GM23338 (cell line): ENCODE measurements at regions not wholly inside any gene's neighbourhood (a gene's known extent, or its start where the extent isn't known, plus 50 kb on each side); places are given as distances from the start of the nearest gene placed in this dataset.

Source experiments
- ATAC-seq: fragments of 200-7000 bp; cut with Tn5 transposase; 3 replicates; pipeline ENCODE4 v1.9.1; 2020
- DNase-seq: peaks from one replicate; pipeline ENCODE4 v3.0.0-alpha.2; 2015; ENCODE audit warnings: low spot score
- H2AFZ ChIP-seq: fragments of 200-600 bp; sonication (generic); 2 replicates; pipeline ENCODE4 v1.8.0; 2016; ENCODE audit warnings: antibody characterized with exemption, mild to moderate bottlenecking, moderate library complexity
- H3F3A ChIP-seq: fragments of 200-600 bp; sonication (generic); replicated peaks from 2 replicates; pipeline ENCODE4 v1.8.0; 2017; ENCODE audit warnings: antibody characterized with exemption, mixed run types, low read depth
- H3K27ac ChIP-seq: fragments of 200-600 bp; sonication (generic); 2 replicates; pipeline ENCODE4 v1.6.1; 2016; ENCODE audit warnings: low read depth
- H3K27me3 ChIP-seq: fragments of 200-600 bp; sonication (generic); 2 replicates; pipeline ENCODE4 v1.8.0; 2016; ENCODE audit warnings: mild to moderate bottlenecking, mixed run types, moderate library complexity; ENCODE audit not compliant: insufficient read depth
- H3K36me3 ChIP-seq: fragments of 200-600 bp; sonication (generic); 2 replicates; pipeline ENCODE4 v1.8.0; 2016; ENCODE audit warnings: mild to moderate bottlenecking; ENCODE audit not compliant: insufficient read depth
- H3K4me1 ChIP-seq: fragments of 200-600 bp; sonication (generic); 2 replicates; pipeline ENCODE4 v1.8.0; 2016; ENCODE audit warnings: mild to moderate bottlenecking, moderate library complexity; ENCODE audit not compliant: insufficient read depth
- H3K4me2 ChIP-seq: fragments of 200-600 bp; sonication (generic); 2 replicates; pipeline ENCODE4 v1.7.1; 2017; ENCODE audit warnings: mixed run types
- H3K4me3 ChIP-seq: fragments of 200-600 bp; sonication (generic); 2 replicates; pipeline ENCODE4 v1.6.1; 2016; ENCODE audit warnings: mixed run types
- H3K79me2 ChIP-seq: fragments of 200-600 bp; sonication (generic); replicated peaks from 2 replicates; pipeline ENCODE4 v1.8.0; 2017; ENCODE audit warnings: mild to moderate bottlenecking; ENCODE audit not compliant: insufficient read depth
- H3K9me2 ChIP-seq: fragments of 200-600 bp; sonication (generic); 2 replicates; pipeline ENCODE4 v1.8.0; 2017; ENCODE audit not compliant: insufficient read depth
- H4K20me1 ChIP-seq: fragments of 200-600 bp; sonication (generic); replicated peaks from 2 replicates; pipeline ENCODE4 v1.8.0; 2017; ENCODE audit warnings: mild to moderate bottlenecking; ENCODE audit not compliant: insufficient read depth
- H3K27ac Mint-ChIP-seq: 2 replicates; pipeline ENCODE4 v1.8.0; 2020; ENCODE audit warnings: inconsistent platforms, mild to moderate bottlenecking, moderate library complexity, mixed read lengths
- H3K27me3 Mint-ChIP-seq: 3 replicates; pipeline ENCODE4 v1.8.0; 2022; ENCODE audit warnings: low read depth, mild to moderate bottlenecking, moderate library complexity, mixed read lengths, inconsistent platforms; ENCODE audit not compliant: insufficient read depth, poor library complexity
- H3K36me3 Mint-ChIP-seq: 3 replicates; pipeline ENCODE4 v1.8.0; 2021; ENCODE audit warnings: low read depth, mild to moderate bottlenecking, inconsistent platforms, moderate library complexity, mixed read lengths
- H3K4me1 Mint-ChIP-seq: 3 replicates; pipeline ENCODE4 v1.8.0; 2020; ENCODE audit warnings: mild to moderate bottlenecking, inconsistent platforms, mixed read lengths
- H3K4me3 Mint-ChIP-seq: 3 replicates; pipeline ENCODE4 v1.8.0; 2021; ENCODE audit warnings: moderate library complexity, mild to moderate bottlenecking, inconsistent platforms, mixed read lengths
- H3K9me3 Mint-ChIP-seq: 3 replicates; pipeline ENCODE4 v1.8.0; 2020; ENCODE audit warnings: moderate library complexity, mild to moderate bottlenecking, inconsistent platforms, mixed read lengths
- CREB1 ChIP-seq: fragments of 250-450 bp; sonication (Bioruptor Pico); IDR thresholded peaks from 2 replicates; pipeline ENCODE4 v1.5.0; 2020; ENCODE audit warnings: low read depth, mild to moderate bottlenecking, moderate library complexity
- CTCF ChIP-seq, 2 experiments: fragments of 200-600 bp in 1 of 2; sonication (generic) in 1 of 2; conservative IDR thresholded peaks; 2 replicates each; pipeline versions ENCODE4 v1.5.1 to v1.6.1; 2016 to 2017; ENCODE audit warnings: antibody characterized with exemption in 2 of 2, low read depth in 2 of 2, mild to moderate bottlenecking in 2 of 2, moderate library complexity in 1 of 2
- ETS1 ChIP-seq: IDR thresholded peaks from 2 replicates; pipeline ENCODE4 v1.6.1; 2016; ENCODE audit warnings: antibody characterized with exemption
- EZH2 ChIP-seq: fragments of 200-600 bp; sonication (generic); IDR thresholded peaks from one replicate; pipeline ENCODE4 v1.8.0; 2017; ENCODE audit warnings: antibody characterized with exemption, mild to moderate bottlenecking, low read depth; ENCODE audit not compliant: unreplicated experiment
- EZH2phosphoT487 ChIP-seq: fragments of 200-600 bp; sonication (generic); IDR thresholded peaks from one replicate; pipeline ENCODE4 v1.8.1; 2018; ENCODE audit warnings: antibody characterized with exemption; ENCODE audit not compliant: unreplicated experiment
- JUNB ChIP-seq: IDR thresholded peaks from one replicate; pipeline ENCODE4 v1.6.1; 2016; ENCODE audit warnings: antibody characterized with exemption; ENCODE audit not compliant: unreplicated experiment
- POLR2AphosphoS5 ChIP-seq: IDR thresholded peaks from 2 replicates; pipeline ENCODE4 v1.6.1; 2016; ENCODE audit warnings: antibody characterized with exemption, low read depth
- REST ChIP-seq: IDR thresholded peaks from one replicate; pipeline ENCODE4 v1.6.1; 2018; ENCODE audit warnings: antibody characterized with exemption; ENCODE audit not compliant: unreplicated experiment
- STAT1 ChIP-seq: IDR thresholded peaks from one replicate; pipeline ENCODE4 v1.6.1; 2016; ENCODE audit warnings: antibody characterized with exemption; ENCODE audit not compliant: unreplicated experiment
- ZNF114 ChIP-seq: fragments of 250-450 bp; sonication (Bioruptor Pico); IDR thresholded peaks from 2 replicates; pipeline ENCODE4 v1.5.0; 2020; ENCODE audit warnings: mild to moderate bottlenecking, moderate library complexity
- ZNF331 ChIP-seq: fragments of 250-450 bp; sonication (Bioruptor Pico); IDR thresholded peaks from 2 replicates; pipeline ENCODE4 v1.5.0; 2020; ENCODE audit warnings: low read depth, mild to moderate bottlenecking, moderate library complexity
- ZNF462 ChIP-seq: fragments of 250-450 bp; sonication (Bioruptor Pico); IDR thresholded peaks from 2 replicates; pipeline ENCODE4 v1.5.0; 2020; ENCODE audit warnings: mild to moderate bottlenecking, moderate library complexity

GRCh38 chr4:152112887-152113286, 352.1 kb upstream of the GATB start:
- H3K27ac Mint-ChIP-seq, result no peak overlapping the region
- H3K4me3 ChIP-seq, result no peak overlapping the region
- H3K9me3 Mint-ChIP-seq, result no peaks in the 10 kb centered on the region
- H3K27ac ChIP-seq, result no peak overlapping the region
- DNase-seq (no peak), ATAC-seq (no peak)
- no peak overlapping the region for H2AFZ ChIP-seq
- peaks cover 8% of the 10 kb centered on the region for H3K4me1 Mint-ChIP-seq
- H3K36me3 Mint-ChIP-seq, result no peaks in the 10 kb centered on the region
- H4K20me1 ChIP-seq, result no peaks in the 10 kb centered on the region
- H3K4me1 ChIP-seq, result no peaks in the 10 kb centered on the region
- H3K9me2 ChIP-seq, result peaks cover 18% of the 10 kb centered on the region
- no peaks in the 10 kb centered on the region for H3K27me3 ChIP-seq
- H3K36me3 ChIP-seq, result no peaks in the 10 kb centered on the region
- H3K4me2 ChIP-seq, result no peak overlapping the region
- H3K4me3 Mint-ChIP-seq, result no peak overlapping the region
- TF ChIP-seq JUNB (no peak), ETS1 (no peak), EZH2 (no peak), EZH2phosphoT487 (no peak), POLR2AphosphoS5 (no peak), CTCF (conservative IDR thresholded peaks at IDR 0.05; ENCODE audit: low read depth in 2 of 2) (no peak), ZNF114 (no peak), STAT1 (no peak), CREB1 (CRISPR knock-in tag) (no peak), ZNF462 (CRISPR knock-in tag) (no peak), ZNF331 (no peak), REST (no peak)
- no peaks in the 10 kb centered on the region for H3F3A ChIP-seq
- H3K79me2 ChIP-seq, result no peaks in the 10 kb centered on the region
- peaks cover 3% of the 10 kb centered on the region for H3K27me3 Mint-ChIP-seq
